WTC11 (cell line): ENCODE measurements at regions not wholly inside any gene's neighbourhood (a gene's known extent, or its start where the extent isn't known, plus 50 kb on each side); places are given as distances from the start of the nearest gene placed in this dataset.

ENCODE experiments used
- TF ChIP-seq, protein P1 (sequence below): sonication (generic); formaldehyde crosslinking; conservative IDR thresholded peaks from 2 replicates; pipeline ENCODE4 v1.8.1; 2022; ENCODE audit warnings: mild to moderate bottlenecking, missing genetic modification reagents
- TF ChIP-seq, protein P2 (sequence below): sonication (generic); formaldehyde crosslinking; IDR thresholded peaks from 2 replicates; pipeline ENCODE4 v1.8.0; 2022; ENCODE audit warnings: mild to moderate bottlenecking, missing genetic modification reagents
- TF ChIP-seq, protein P3 (sequence below): sonication (generic); formaldehyde crosslinking; IDR thresholded peaks from 2 replicates; pipeline ENCODE4 v1.8.1; 2022; ENCODE audit warnings: mild to moderate bottlenecking, missing genetic modification reagents, moderate library complexity, borderline replicate concordance
- TF ChIP-seq, protein P4 (sequence below): fragments of 250-450 bp; sonication (Bioruptor Pico); IDR thresholded peaks from 2 replicates; pipeline ENCODE4 v1.9.0; 2021; ENCODE audit warnings: mild to moderate bottlenecking

DNA sequence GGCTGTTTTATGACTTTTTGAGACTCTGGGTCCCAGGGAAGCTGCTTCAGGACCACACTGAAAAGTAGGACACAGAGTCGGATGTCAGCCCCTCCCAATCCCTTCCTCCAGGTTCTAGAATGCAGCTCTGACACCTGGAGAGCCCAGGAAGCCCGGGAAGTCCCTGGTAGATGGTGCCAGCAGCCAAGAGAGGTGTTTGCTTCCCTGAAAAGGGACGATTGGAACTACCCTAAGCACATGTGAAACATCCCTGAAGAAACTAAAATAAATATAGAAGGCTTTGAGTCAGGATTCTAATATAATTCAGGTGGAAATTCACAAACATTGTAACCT lies 163.2 kb upstream of the CYRIA start:
- TF ChIP-seq, protein P1, sequence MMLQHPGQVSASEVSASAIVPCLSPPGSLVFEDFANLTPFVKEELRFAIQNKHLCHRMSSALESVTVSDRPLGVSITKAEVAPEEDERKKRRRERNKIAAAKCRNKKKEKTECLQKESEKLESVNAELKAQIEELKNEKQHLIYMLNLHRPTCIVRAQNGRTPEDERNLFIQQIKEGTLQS: no peak
- TF ChIP-seq, protein P2, sequence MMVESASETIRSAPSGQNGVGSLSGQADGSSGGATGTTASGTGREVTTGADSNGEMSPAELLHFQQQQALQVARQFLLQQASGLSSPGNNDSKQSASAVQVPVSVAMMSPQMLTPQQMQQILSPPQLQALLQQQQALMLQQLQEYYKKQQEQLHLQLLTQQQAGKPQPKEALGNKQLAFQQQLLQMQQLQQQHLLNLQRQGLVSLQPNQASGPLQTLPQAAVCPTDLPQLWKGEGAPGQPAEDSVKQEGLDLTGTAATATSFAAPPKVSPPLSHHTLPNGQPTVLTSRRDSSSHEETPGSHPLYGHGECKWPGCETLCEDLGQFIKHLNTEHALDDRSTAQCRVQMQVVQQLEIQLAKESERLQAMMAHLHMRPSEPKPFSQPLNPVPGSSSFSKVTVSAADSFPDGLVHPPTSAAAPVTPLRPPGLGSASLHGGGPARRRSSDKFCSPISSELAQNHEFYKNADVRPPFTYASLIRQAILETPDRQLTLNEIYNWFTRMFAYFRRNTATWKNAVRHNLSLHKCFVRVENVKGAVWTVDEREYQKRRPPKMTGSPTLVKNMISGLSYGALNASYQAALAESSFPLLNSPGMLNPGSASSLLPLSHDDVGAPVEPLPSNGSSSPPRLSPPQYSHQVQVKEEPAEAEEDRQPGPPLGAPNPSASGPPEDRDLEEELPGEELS (CRISPR knock-in tag): no peak
- TF ChIP-seq, protein P3, sequence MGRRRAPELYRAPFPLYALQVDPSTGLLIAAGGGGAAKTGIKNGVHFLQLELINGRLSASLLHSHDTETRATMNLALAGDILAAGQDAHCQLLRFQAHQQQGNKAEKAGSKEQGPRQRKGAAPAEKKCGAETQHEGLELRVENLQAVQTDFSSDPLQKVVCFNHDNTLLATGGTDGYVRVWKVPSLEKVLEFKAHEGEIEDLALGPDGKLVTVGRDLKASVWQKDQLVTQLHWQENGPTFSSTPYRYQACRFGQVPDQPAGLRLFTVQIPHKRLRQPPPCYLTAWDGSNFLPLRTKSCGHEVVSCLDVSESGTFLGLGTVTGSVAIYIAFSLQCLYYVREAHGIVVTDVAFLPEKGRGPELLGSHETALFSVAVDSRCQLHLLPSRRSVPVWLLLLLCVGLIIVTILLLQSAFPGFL: no peak
- TF ChIP-seq, protein P4, sequence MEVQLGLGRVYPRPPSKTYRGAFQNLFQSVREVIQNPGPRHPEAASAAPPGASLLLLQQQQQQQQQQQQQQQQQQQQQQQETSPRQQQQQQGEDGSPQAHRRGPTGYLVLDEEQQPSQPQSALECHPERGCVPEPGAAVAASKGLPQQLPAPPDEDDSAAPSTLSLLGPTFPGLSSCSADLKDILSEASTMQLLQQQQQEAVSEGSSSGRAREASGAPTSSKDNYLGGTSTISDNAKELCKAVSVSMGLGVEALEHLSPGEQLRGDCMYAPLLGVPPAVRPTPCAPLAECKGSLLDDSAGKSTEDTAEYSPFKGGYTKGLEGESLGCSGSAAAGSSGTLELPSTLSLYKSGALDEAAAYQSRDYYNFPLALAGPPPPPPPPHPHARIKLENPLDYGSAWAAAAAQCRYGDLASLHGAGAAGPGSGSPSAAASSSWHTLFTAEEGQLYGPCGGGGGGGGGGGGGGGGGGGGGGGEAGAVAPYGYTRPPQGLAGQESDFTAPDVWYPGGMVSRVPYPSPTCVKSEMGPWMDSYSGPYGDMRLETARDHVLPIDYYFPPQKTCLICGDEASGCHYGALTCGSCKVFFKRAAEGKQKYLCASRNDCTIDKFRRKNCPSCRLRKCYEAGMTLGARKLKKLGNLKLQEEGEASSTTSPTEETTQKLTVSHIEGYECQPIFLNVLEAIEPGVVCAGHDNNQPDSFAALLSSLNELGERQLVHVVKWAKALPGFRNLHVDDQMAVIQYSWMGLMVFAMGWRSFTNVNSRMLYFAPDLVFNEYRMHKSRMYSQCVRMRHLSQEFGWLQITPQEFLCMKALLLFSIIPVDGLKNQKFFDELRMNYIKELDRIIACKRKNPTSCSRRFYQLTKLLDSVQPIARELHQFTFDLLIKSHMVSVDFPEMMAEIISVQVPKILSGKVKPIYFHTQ (CRISPR knock-in tag): no peak
